ENCODE measurements at regions not wholly inside any gene's neighbourhood (a gene's known extent, or its start where the extent isn't known, plus 50 kb on each side); places are given as distances from the start of the nearest gene placed in this dataset.

DNA sequence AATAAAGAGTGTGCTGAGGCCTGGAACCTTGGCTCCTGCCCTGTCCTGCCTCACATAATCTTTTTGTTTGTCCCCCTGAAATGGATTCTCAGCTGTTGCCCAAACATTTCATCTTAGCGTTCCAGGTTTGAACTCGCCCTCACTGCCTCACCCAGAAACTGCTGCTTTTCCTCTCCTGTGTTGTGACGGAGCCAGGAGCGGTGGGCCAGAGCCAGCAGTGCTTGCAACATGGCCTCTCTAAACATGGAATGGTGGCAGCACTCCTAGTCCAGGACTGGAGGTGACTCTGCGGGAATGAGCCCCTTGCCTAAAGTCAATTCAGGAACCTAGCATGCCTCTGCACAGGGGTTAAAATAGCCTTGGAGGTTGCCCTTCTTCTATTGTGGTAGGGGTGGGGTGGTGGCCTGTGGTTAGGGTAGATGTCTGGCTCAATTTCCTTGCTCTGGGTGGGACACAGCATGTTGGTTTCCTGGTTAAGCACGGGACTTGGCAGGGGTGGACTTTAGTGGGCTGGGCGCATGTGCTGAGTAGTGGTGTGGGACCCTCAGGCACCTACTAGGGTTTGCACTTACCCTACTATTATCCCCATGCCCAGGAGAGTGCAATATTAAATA, 101.6 kb downstream of the SLC25A46 start:
- Histone ChIP-seq H3K27me3 (no peaks in the 10 kb centered on the region), H4K20me1 (no peaks in the 10 kb centered on the region), H3K4me2 (peak overlapping the region in 1 of 11 experiments; percentile 41; a peak in 3 of 22 replicates), H3K9ac (no peak overlapping the region), H3K27ac (no peak overlapping the region), H3K9me3 (replicated peaks in 1 of 11) (no peaks in the 10 kb centered on the region), H3K4me3 (no peak overlapping the region), H3K36me3 (no peaks in the 10 kb centered on the region), H3K4me1 (peaks cover 0 to 6% (median 0%) of the 10 kb centered on the region in 10 experiments; a peak in 3 of 20 replicates)
- no peak for TF ChIP-seq Cebpa-rat (IDR thresholded peaks at IDR 0.05)

DNA sequence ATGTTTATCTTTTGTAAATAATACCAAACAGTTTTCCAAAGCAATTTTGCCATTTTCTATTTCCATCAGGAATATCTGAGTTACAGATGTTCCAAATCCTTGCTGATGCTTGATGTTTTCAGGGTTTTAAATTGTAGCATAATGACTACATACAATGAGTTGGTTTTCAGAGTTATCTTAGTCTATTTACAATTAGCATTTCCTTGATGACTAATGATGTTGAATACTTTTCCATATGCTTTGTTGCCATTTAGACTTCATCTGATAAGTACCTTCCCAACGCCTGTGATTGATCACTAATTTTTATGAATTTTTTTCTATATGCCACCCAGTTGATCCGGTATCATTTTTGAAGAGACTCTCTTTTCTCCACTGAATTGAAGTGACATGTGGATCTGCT, 102.3 kb downstream of the SLC25A46 start:
- H4K20me1 ChIP-seq = no peaks in the 10 kb centered on the region

GRCh38 chr5:110842948-110843347, 104.1 kb downstream of the SLC25A46 start:
- Histone ChIP-seq H4K20me1 (no peaks in the 10 kb centered on the region), H3K27ac (no peak overlapping the region), H3K9me3 (replicated peaks in 1 of 11) (no peaks in the 10 kb centered on the region), H3K4me3 (no peak overlapping the region), H3K36me3 (no peaks in the 10 kb centered on the region), H3K27me3 (no peaks in the 10 kb centered on the region), H3K9ac (no peak overlapping the region), H3K4me2 (no peak overlapping the region), H3K4me1 (peaks cover 0 to 6% (median 0%) of the 10 kb centered on the region in 10 experiments; a peak in 3 of 20 replicates)
- no peak for TF ChIP-seq Cebpa-rat (IDR thresholded peaks at IDR 0.05)

More for the DNA sequence above, 102.3 kb downstream of the SLC25A46 start:
- H3K4me2 ChIP-seq = no peak overlapping the region
- no peak overlapping the region for H3K9ac ChIP-seq
- TF ChIP-seq Cebpa-rat (IDR thresholded peaks at IDR 0.05) = no peak
- no peaks in the 10 kb centered on the region for H3K9me3 ChIP-seq (replicated peaks in 1 of 11)
- H3K27ac ChIP-seq = no peak overlapping the region
- H3K4me3 ChIP-seq = no peak overlapping the region
- H3K27me3 ChIP-seq = no peaks in the 10 kb centered on the region
- H3K36me3 ChIP-seq = no peaks in the 10 kb centered on the region
- peaks cover 0 to 6% (median 0%) of the 10 kb centered on the region in 10 experiments; a peak in 3 of 20 replicates for H3K4me1 ChIP-seq

DNA sequence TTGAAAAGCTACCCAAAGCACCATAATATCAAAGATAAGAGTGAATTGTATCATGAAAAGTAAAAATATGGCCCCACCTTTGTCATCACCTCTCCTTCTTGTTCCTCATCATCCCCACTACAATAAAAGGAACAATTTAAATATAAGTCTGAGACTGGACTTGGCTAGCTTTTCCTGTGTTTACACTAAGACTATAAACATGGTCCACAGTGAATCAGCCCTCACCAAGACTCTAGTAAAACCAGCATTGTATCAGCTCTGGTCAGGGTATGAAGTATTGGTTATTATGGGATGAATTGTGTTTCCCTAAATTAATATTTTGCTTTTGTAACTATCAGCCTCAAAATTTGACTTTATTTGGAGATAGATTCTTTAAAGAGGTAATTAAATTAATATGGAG, 105.4 kb downstream of the SLC25A46 start:
- TF ChIP-seq Cebpa-rat (IDR thresholded peaks at IDR 0.05) = no peak
- H3K27ac ChIP-seq = no peak overlapping the region
- peaks cover 0 to 9% (median 4%) of the 10 kb centered on the region in 11 experiments; a peak in 5 of 22 replicates for H3K9me3 ChIP-seq (replicated peaks in 1 of 11)

DNA sequence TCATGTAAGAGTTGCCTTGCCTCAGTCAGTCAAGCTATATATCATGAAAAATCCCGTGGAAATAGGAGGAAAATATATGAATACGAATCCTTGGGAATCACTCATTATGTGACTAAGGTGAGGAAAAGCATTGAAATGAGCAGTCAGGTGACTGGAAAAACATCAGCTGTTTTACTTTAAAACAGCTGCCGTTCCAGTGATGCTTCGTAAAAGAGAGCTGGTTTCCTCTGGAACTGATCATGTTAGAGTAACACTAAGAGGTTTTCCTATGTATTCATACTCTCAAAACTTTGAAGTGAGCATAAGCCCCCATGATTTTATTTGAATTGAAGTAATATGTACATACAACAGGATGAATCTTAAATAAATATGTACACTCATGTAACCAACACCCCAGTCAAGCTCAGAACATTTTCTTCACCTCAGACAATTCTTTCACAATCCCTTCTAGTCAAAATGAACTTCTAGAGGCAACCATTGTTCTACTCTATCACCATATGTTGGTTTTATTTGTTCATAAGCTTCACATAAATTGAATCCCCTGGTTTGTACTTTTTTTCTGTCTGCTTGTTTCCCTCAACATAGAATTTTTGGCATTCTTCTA, 107.7 kb downstream of the SLC25A46 start:
- Histone ChIP-seq H3K27ac (no peak overlapping the region), H3K27me3 (no peaks in the 10 kb centered on the region), H3K4me2 (no peak overlapping the region), H3K36me3 (no peaks in the 10 kb centered on the region), H3K9ac (no peak overlapping the region), H4K20me1 (no peaks in the 10 kb centered on the region), H3K9me3 (replicated peaks in 1 of 11) (peaks cover 0 to 9% (median 4%) of the 10 kb centered on the region in 11 experiments; a peak in 5 of 22 replicates), H3K4me1 (no peaks in the 10 kb centered on the region), H3K4me3 (no peak overlapping the region)
- TF ChIP-seq Cebpa-rat (IDR thresholded peaks at IDR 0.05) = no peak

More for the DNA sequence above, 105.4 kb downstream of the SLC25A46 start:
- Histone ChIP-seq H4K20me1 (no peaks in the 10 kb centered on the region), H3K27me3 (no peaks in the 10 kb centered on the region), H3K4me3 (no peak overlapping the region), H3K36me3 (no peaks in the 10 kb centered on the region), H3K9ac (no peak overlapping the region), H3K4me2 (no peak overlapping the region), H3K4me1 (peaks cover 0 to 6% (median 0%) of the 10 kb centered on the region in 10 experiments; a peak in 3 of 20 replicates)

DNA sequence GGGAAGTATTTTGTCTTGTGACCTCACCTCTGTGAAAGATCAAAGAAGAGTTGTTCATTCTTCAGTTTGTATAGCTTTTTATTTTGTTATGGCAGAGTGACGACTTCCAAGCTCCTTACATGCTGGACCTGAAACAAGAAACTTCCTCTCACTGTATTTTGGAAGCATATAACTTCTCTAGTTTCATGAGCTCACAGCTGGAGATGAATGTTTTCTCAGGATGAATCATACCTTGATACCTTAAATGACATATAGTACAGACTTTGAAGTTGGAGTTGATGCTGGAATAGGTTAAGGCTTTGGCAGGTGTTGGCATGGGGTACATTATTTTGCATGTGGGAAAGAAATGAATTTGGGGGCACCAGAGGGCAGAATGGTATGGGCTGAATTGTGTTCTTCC, 112.5 kb downstream of the SLC25A46 start:
- no peaks in the 10 kb centered on the region for H3K36me3 ChIP-seq
- H3K4me1 ChIP-seq = peaks cover 0 to 7% (median 2%) of the 10 kb centered on the region in 10 experiments; a peak in 2 of 20 replicates
- no peak overlapping the region for H3K4me3 ChIP-seq
- no peak for TF ChIP-seq Cebpa-rat (IDR thresholded peaks at IDR 0.05)
- H3K9ac ChIP-seq = no peak overlapping the region
- peaks cover 0 to 9% (median 4%) of the 10 kb centered on the region in 11 experiments; a peak in 5 of 22 replicates for H3K9me3 ChIP-seq (replicated peaks in 1 of 11)
- no peaks in the 10 kb centered on the region for H3K27me3 ChIP-seq
- no peak overlapping the region for H3K27ac ChIP-seq
- no peak overlapping the region for H3K4me2 ChIP-seq
- no peaks in the 10 kb centered on the region for H4K20me1 ChIP-seq

GRCh38 chr5:110852053-110852452, 113.2 kb downstream of the SLC25A46 start:
- H3K4me2 ChIP-seq = peak overlapping the region in 6 of 11 experiments; percentile 3 to 27 (median 13); a peak in 4 of 22 replicates

DNA sequence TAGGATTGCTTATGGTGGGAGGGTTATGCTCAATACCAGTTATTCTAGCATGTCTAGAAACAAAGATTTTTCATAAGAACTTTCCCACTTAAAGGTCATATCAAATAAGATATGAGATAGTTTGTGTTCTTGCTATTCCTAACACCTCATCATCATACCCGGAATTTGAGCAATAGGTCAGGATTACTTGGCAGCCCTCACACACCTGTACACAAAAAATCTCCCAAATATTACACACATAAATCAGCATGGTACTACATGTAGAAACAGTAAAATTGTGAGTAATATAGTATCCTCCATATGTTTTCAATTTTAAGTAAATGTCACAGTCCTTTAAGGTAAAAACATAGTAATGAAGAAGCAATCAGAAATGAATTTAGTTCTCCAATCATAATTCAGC, 113.7 kb downstream of the SLC25A46 start:
- Histone ChIP-seq H3K27me3 (no peaks in the 10 kb centered on the region), H3K4me2 (0 out of 22 replicates have a peak overlapping the region, but pooled peaks of 2 of the 11 experiments have one; percentile 16 to 22), H3K27ac (no peak overlapping the region), H3K9me3 (replicated peaks in 1 of 11) (peaks cover 0 to 9% (median 4%) of the 10 kb centered on the region in 11 experiments; a peak in 5 of 22 replicates), H3K36me3 (no peaks in the 10 kb centered on the region), H3K4me1 (peaks cover 0 to 7% (median 2%) of the 10 kb centered on the region in 10 experiments; a peak in 2 of 20 replicates), H3K4me3 (no peak overlapping the region), H3K9ac (no peak overlapping the region), H4K20me1 (no peaks in the 10 kb centered on the region)
- no peak for TF ChIP-seq Cebpa-rat (IDR thresholded peaks at IDR 0.05)

More at GRCh38 chr5:110852053-110852452, 113.2 kb downstream of the SLC25A46 start:
- no peak for TF ChIP-seq Cebpa-rat (IDR thresholded peaks at IDR 0.05)
- Histone ChIP-seq H4K20me1 (no peaks in the 10 kb centered on the region), H3K4me1 (peaks cover 0 to 7% (median 2%) of the 10 kb centered on the region in 10 experiments; a peak in 2 of 20 replicates), H3K36me3 (no peaks in the 10 kb centered on the region), H3K27me3 (no peaks in the 10 kb centered on the region), H3K4me3 (no peak overlapping the region), H3K9me3 (replicated peaks in 1 of 11) (peaks cover 0 to 9% (median 4%) of the 10 kb centered on the region in 11 experiments; a peak in 5 of 22 replicates), H3K9ac (no peak overlapping the region), H3K27ac (no peak overlapping the region)

DNA sequence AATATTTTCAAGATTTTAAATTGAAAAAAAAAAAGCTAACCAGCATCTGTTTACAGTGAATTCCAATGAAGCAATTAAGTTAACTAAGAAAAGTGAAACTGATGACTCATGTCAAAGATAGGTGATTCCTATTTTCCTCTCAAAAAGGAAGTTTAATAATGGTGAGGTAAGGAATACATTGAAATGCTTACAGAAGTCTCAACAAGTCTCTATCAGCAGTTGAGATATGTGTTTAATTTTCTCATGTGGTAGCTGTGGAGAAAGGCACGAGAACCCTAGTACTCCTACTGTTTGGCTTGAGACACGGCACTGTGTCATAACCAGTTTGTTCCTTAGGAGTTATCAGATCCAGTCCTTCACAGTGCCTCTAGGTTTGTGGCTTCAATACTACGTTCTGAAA, 114.5 kb downstream of the SLC25A46 start:
- H3K27ac ChIP-seq = no peak overlapping the region
- H3K36me3 ChIP-seq = no peaks in the 10 kb centered on the region
- no peaks in the 10 kb centered on the region for H4K20me1 ChIP-seq
- no peaks in the 10 kb centered on the region for H3K27me3 ChIP-seq
- H3K4me1 ChIP-seq = peaks cover 0 to 7% (median 2%) of the 10 kb centered on the region in 10 experiments; a peak in 2 of 20 replicates
- H3K4me2 ChIP-seq = no peak overlapping the region
- TF ChIP-seq Cebpa-rat (IDR thresholded peaks at IDR 0.05) = no peak
- H3K9ac ChIP-seq = no peak overlapping the region
- H3K4me3 ChIP-seq = no peak overlapping the region
- peaks cover 0 to 7% (median 3%) of the 10 kb centered on the region in 11 experiments; a peak in 5 of 22 replicates for H3K9me3 ChIP-seq (replicated peaks in 1 of 11)

Measured in BLaER1 treated with 17β-estradiol and CSF1 and Interleukin-3, amounts not matched to agents 10 nM and 100 nM (cell line).